PC-3 (cell line): ENCODE measurements at regions not wholly inside any gene's neighbourhood (a gene's known extent, or its start where the extent isn't known, plus 50 kb on each side); places are given as distances from the start of the nearest gene placed in this dataset.
A peak's percentile ranks its signal among the peaks of the same experiment; 100 is the strongest.

Experiments
- ATAC-seq: fragments of 200-7000 bp; cut with Tn5 transposase; 2 replicates; pipeline ENCODE4 v1.9.1; 2020; ENCODE audit warnings: mild to moderate bottlenecking, moderate library complexity
- BruUV-seq: library from RNA; stranded (reverse); fragments of 400-500 nt; replicated peaks from 2 replicates; lab custom pipeline; 2021; lab: Mats Ljungman, UMichigan
- CTCF ChIA-PET: fragments of 300-600 bp; sonication (Branson Sonifier 250); formaldehyde crosslinking; loops from one replicate; lab custom pipeline; 2022; ENCODE audit warnings: antibody characterized with exemption; lab: Charles Lee
- POLR2A ChIA-PET: fragments of 300-600 bp; sonication (Branson Sonifier 250); formaldehyde crosslinking; loops from one replicate; lab custom pipeline; 2022; ENCODE audit warnings: antibody characterized with exemption; ENCODE audit not compliant: unreplicated experiment; lab: Charles Lee
- DNase-seq: peaks from one replicate; pipeline ENCODE4 v3.0.0-alpha.2; 2015
- H2AFZ ChIP-seq: fragments of 300-600 bp; sonication (generic); 2 replicates; pipeline ENCODE4 v1.6.0; 2016; ENCODE audit warnings: antibody characterized with exemption, low read length
- H3F3A ChIP-seq: fragments of 300-600 bp; sonication (generic); one replicate; pipeline ENCODE4 v1.6.0; 2017; ENCODE audit warnings: antibody characterized with exemption, low read length, control low read depth, mild to moderate bottlenecking; ENCODE audit not compliant: unreplicated experiment
- H3K27ac ChIP-seq: fragments of 300-600 bp; sonication (generic); 2 replicates; pipeline ENCODE4 v1.5.1; 2016; ENCODE audit warnings: mild to moderate bottlenecking, low read length
- H3K27me3 ChIP-seq: fragments of 300-600 bp; sonication (generic); 2 replicates; pipeline ENCODE4 v1.6.1; 2016; ENCODE audit warnings: low read length, mixed read lengths
- H3K36me3 ChIP-seq: fragments of 300-600 bp; sonication (generic); 2 replicates; pipeline ENCODE4 v1.6.1; 2016; ENCODE audit warnings: low read depth, mixed run types, low read length, mixed read lengths
- H3K4me1 ChIP-seq: fragments of 300-600 bp; sonication (generic); 2 replicates; pipeline ENCODE4 v1.5.1; 2016; ENCODE audit warnings: low read length; ENCODE audit not compliant: insufficient read depth
- H3K4me2 ChIP-seq: fragments of 300-600 bp; sonication (generic); 2 replicates; pipeline ENCODE4 v1.6.0; 2016; ENCODE audit warnings: low read length
- H3K4me3 ChIP-seq: fragments of 300-600 bp; sonication (generic); 2 replicates; pipeline ENCODE4 v1.5.1; 2016; ENCODE audit warnings: mild to moderate bottlenecking, low read length, mixed read lengths
- H3K79me2 ChIP-seq: fragments of 300-600 bp; sonication (generic); 2 replicates; pipeline ENCODE4 v1.6.1; 2017; ENCODE audit warnings: low read length, mixed read lengths
- H3K9ac ChIP-seq: fragments of 300-600 bp; sonication (generic); 2 replicates; pipeline ENCODE4 v1.6.0; 2016; ENCODE audit warnings: mild to moderate bottlenecking, low read length
- H3K9me2 ChIP-seq: fragments of 300-600 bp; sonication (generic); replicated peaks from 2 replicates; pipeline ENCODE4 v1.6.1; 2016; ENCODE audit warnings: mixed run types, low read length, mixed read lengths
- H3K9me3 ChIP-seq: fragments of 300-600 bp; sonication (generic); 2 replicates; pipeline ENCODE4 v1.6.1; 2016; ENCODE audit warnings: low read length, mixed read lengths
- H4K20me1 ChIP-seq: fragments of 300-600 bp; sonication (generic); 2 replicates; pipeline ENCODE4 v1.6.1; 2016; ENCODE audit warnings: low read length, mixed read lengths
- EZH2 ChIP-seq: fragments of 300-600 bp; sonication (generic); IDR thresholded peaks from one replicate; pipeline ENCODE4 v1.6.1; 2017; ENCODE audit warnings: antibody characterized with exemption, mild to moderate bottlenecking, low read length; ENCODE audit not compliant: unreplicated experiment
- EZH2phosphoT487 ChIP-seq: fragments of 300-600 bp; sonication (generic); IDR thresholded peaks from 2 replicates; pipeline ENCODE4 v1.6.1; 2018; ENCODE audit warnings: mild to moderate bottlenecking, antibody characterized with exemption, low read length, borderline replicate concordance
- intact Hi-C: fragments of 100-400 bp; cut with micrococcal nuclease; formaldehyde crosslinking; loops from 2 replicates; pipeline ENCODE4 v1.9.0; 2023
- TF ChIP-seq, protein P1 (sequence below): fragments of 300-600 bp; sonication (generic); conservative IDR thresholded peaks from 2 replicates; pipeline ENCODE4 v1.5.1; 2017; ENCODE audit warnings: antibody characterized with exemption, low read depth, mild to moderate bottlenecking, low read length

DNA sequence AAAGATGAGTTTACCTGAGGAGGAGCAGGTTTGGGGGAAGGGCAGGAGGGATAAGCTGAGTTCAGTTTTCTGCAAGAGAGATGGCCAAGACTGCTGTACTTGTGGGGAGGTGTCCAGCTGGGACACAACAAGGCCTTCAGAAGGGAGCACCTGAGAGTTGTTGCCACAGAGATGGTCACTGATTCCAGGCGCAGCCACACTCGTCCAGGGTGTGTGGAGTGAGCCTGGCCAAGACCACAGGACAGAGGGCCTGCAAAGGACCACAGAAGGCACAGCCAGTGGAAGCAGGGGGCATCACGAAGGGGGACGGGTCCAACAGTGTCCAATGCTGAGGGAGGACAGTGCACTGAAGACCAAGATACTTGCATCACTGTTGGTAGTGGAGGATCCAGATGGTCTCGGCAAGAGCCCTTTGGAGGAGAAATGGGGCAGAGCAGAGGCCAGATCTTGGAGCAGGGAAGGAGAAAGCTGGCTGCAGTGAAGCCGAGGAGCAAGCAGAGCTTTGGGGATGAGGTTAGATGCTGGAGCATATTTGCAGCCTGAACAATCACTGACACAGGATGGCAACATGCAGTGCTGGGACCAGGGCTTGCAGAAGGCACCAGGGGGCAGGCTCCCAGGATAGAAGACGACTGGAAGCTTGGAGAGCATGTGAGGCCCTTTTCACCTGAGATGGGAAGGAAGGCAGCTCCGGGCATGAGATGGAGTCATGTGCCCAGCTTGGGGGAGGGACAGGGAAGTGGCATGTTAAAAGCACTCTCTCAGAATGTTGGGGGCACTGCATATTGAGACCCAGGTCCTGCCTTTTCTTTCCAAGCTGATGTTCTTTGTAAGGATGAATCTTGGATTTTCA is 214.0 kb downstream of the CYP26B1 start:
- no peaks in the 10 kb centered on the region for H3F3A ChIP-seq
- H3K4me1 ChIP-seq, result peaks cover 6% of the 10 kb centered on the region; the same call in 1 of the 2 replicates
- no peaks in the 10 kb centered on the region for H3K79me2 ChIP-seq
- H3K9me3 ChIP-seq, result no peaks in the 10 kb centered on the region
- H2AFZ ChIP-seq, result no peak overlapping the region
- intact Hi-C loops, result loop anchor here (1.0 kb wide), 1 partner anchor 217 kb away; no protein-coding TSS in a partner anchor
- H3K4me3 ChIP-seq, result no peak overlapping the region
- H3K4me2 ChIP-seq, result no peak overlapping the region
- DNase-seq, result peak; percentile 39
- H3K9me2 ChIP-seq, result no peaks in the 10 kb centered on the region
- no TSS peak for BruUV-seq
- POLR2A ChIA-PET, result interaction anchor here (0.5 kb wide), 1 partner anchor 139 kb away, joined by 9 read pairs; no protein-coding TSS in a partner anchor
- no peaks in the 10 kb centered on the region for H3K36me3 ChIP-seq
- H3K9ac ChIP-seq, result no peak overlapping the region
- H4K20me1 ChIP-seq, result no peaks in the 10 kb centered on the region
- CTCF ChIA-PET, result interaction anchor here (1.7 kb wide), 1 partner anchor 217 kb away, joined by 10 read pairs; no protein-coding TSS in a partner anchor
- no peak for TF ChIP-seq EZH2
- TF ChIP-seq, protein P1, sequence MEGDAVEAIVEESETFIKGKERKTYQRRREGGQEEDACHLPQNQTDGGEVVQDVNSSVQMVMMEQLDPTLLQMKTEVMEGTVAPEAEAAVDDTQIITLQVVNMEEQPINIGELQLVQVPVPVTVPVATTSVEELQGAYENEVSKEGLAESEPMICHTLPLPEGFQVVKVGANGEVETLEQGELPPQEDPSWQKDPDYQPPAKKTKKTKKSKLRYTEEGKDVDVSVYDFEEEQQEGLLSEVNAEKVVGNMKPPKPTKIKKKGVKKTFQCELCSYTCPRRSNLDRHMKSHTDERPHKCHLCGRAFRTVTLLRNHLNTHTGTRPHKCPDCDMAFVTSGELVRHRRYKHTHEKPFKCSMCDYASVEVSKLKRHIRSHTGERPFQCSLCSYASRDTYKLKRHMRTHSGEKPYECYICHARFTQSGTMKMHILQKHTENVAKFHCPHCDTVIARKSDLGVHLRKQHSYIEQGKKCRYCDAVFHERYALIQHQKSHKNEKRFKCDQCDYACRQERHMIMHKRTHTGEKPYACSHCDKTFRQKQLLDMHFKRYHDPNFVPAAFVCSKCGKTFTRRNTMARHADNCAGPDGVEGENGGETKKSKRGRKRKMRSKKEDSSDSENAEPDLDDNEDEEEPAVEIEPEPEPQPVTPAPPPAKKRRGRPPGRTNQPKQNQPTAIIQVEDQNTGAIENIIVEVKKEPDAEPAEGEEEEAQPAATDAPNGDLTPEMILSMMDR, result peak; percentile 51
- H3K27ac ChIP-seq, result no peak overlapping the region
- H3K27me3 ChIP-seq, result no peaks in the 10 kb centered on the region
- ATAC-seq, result peak; percentile 74

DNA sequence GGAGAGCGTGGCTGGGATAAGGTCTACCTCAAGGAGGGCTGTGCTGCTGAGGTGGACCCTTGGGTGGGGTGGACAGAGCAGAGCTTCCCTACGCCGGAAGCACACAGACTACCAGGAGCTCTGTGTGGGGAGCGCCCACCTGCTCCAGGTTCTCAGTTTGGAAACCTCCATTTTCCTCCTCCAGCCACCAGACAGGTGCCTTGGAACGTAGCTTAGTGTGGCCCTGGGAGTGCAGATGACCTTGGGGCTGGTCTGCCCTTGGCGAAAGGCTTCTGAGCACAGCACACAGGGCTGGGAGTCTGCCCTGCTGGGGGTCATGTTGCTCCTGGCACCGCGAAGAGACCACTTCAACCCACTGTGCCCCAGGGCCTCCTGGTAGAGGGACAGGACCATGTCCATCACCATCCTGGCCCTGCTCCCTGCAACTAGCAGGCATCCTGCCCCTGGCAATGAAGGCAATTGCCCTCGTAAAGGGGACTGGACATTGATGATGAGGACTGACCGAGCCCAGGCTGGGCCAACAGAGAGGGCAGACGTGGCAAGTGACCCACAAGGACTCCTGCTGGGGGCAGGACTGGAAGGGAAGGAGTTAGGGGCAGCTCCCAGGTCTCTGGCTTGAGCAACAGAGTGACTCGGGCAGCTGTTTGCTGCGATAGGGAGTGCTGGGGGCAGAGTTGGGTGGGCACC is 214.7 kb downstream of the CYP26B1 start:
- BruUV-seq, result no TSS peak
- Histone ChIP-seq H3F3A (no peaks in the 10 kb centered on the region), H3K79me2 (no peaks in the 10 kb centered on the region), H3K9me3 (no peaks in the 10 kb centered on the region), H3K9me2 (no peaks in the 10 kb centered on the region), H2AFZ (no peak overlapping the region), H4K20me1 (no peaks in the 10 kb centered on the region), H3K27me3 (no peaks in the 10 kb centered on the region), H3K27ac (no peak overlapping the region), H3K4me2 (no peak overlapping the region), H3K4me1 (peaks cover 8% of the 10 kb centered on the region), H3K9ac (no peak overlapping the region), H3K4me3 (no peak overlapping the region), H3K36me3 (no peaks in the 10 kb centered on the region)
- TF ChIP-seq EZH2 (no peak), EZH2phosphoT487 (no peak)
- TF ChIP-seq, protein P1, result no peak
- DNase-seq, result no peak
- POLR2A ChIA-PET, result no interaction called here
- no peak for ATAC-seq
- intact Hi-C loops, result no loop called here
- CTCF ChIA-PET, result interaction anchor here (1.7 kb wide), 1 partner anchor 218 kb away, joined by 10 read pairs; no protein-coding TSS in a partner anchor
